Astrocyte (in vitro differentiated cells and primary cell): ENCODE measurements at regions not wholly inside any gene's neighbourhood (a gene's known extent, or its start where the extent isn't known, plus 50 kb on each side); places are given as distances from the start of the nearest gene placed in this dataset.

Source experiments
- DNase-seq: peaks from one replicate; pipeline ENCODE4 v3.0.0-alpha.2; 2010; ENCODE audit warnings: low read depth
- FAIRE-seq: peaks from 2 replicates; lab custom pipeline; 2011; peaks lifted over from hg19 to GRCh38; lab: Jason Lieb, UNC
- H2AFZ ChIP-seq: 2 replicates; pipeline ENCODE4 v1.6.0; 2012; ENCODE audit warnings: low read depth, low read length, inconsistent platforms
- H3K27ac ChIP-seq: 2 replicates; pipeline ENCODE4 v1.5.1; 2011; ENCODE audit warnings: low read depth, low read length, inconsistent platforms
- H3K27me3 ChIP-seq: 2 replicates; pipeline ENCODE4 v1.6.0; 2011; ENCODE audit warnings: low read length, inconsistent platforms; ENCODE audit not compliant: insufficient read depth
- H3K36me3 ChIP-seq: 2 replicates; pipeline ENCODE4 v1.5.1; 2011; ENCODE audit warnings: low read length, inconsistent platforms; ENCODE audit not compliant: insufficient read depth
- H3K4me1 ChIP-seq: 2 replicates; pipeline ENCODE4 v1.5.1; 2011; ENCODE audit warnings: low read length, inconsistent platforms; ENCODE audit not compliant: insufficient read depth
- H3K4me2 ChIP-seq: 2 replicates; pipeline ENCODE4 v1.6.0; 2012; ENCODE audit warnings: low read length, inconsistent platforms
- H3K4me3 ChIP-seq: 2 replicates; pipeline ENCODE4 v1.5.1; 2011; ENCODE audit warnings: low read depth, mild to moderate bottlenecking, low read length, inconsistent platforms; ENCODE audit not compliant: insufficient read depth
- H3K79me2 ChIP-seq: 2 replicates; pipeline ENCODE4 v1.6.0; 2012; ENCODE audit warnings: mild to moderate bottlenecking, low read length, inconsistent platforms; ENCODE audit not compliant: insufficient read depth
- H3K9ac ChIP-seq: 2 replicates; pipeline ENCODE4 v1.6.0; 2012; ENCODE audit warnings: mild to moderate bottlenecking, low read length, inconsistent platforms
- H3K9me3 ChIP-seq: 2 replicates; pipeline ENCODE4 v1.5.1; 2012; ENCODE audit warnings: low read depth, mild to moderate bottlenecking, low read length, inconsistent platforms; ENCODE audit not compliant: insufficient read depth
- H4K20me1 ChIP-seq: 2 replicates; pipeline ENCODE4 v1.6.0; 2012; ENCODE audit warnings: low read length, inconsistent platforms; ENCODE audit not compliant: insufficient read depth
- H3K27ac Mint-ChIP-seq: one replicate; pipeline ENCODE4 v1.8.0; 2021; ENCODE audit warnings: mild to moderate bottlenecking, mixed read lengths; ENCODE audit not compliant: unreplicated experiment
- H3K27me3 Mint-ChIP-seq: one replicate; pipeline ENCODE4 v1.8.0; 2021; ENCODE audit warnings: low read depth, mixed read lengths; ENCODE audit not compliant: unreplicated experiment
- H3K36me3 Mint-ChIP-seq: one replicate; pipeline ENCODE4 v1.8.0; 2021; ENCODE audit warnings: low read depth, mixed read lengths; ENCODE audit not compliant: unreplicated experiment
- H3K4me1 Mint-ChIP-seq: one replicate; pipeline ENCODE4 v1.8.0; 2021; ENCODE audit warnings: low read depth, mixed read lengths; ENCODE audit not compliant: unreplicated experiment
- H3K4me3 Mint-ChIP-seq: one replicate; pipeline ENCODE4 v1.8.0; 2021; ENCODE audit warnings: mild to moderate bottlenecking, moderate library complexity, mixed read lengths; ENCODE audit not compliant: unreplicated experiment
- H3K9me3 Mint-ChIP-seq: one replicate; pipeline ENCODE4 v1.8.0; 2021; ENCODE audit warnings: mild to moderate bottlenecking, mixed read lengths; ENCODE audit not compliant: unreplicated experiment
- CTCF ChIP-seq: IDR thresholded peaks from 2 replicates; pipeline ENCODE4 v1.5.1; 2011; ENCODE audit warnings: low read depth, mild to moderate bottlenecking, inconsistent platforms, low read length, moderate library complexity; ENCODE audit not compliant: insufficient read depth
- EZH2 ChIP-seq: IDR thresholded peaks from 2 replicates; pipeline ENCODE4 v1.6.1; 2012; ENCODE audit warnings: mild to moderate bottlenecking, low read length, inconsistent platforms; ENCODE audit not compliant: insufficient read depth

- Histone ChIP-seq H3K27me3 (no peaks in the 10 kb centered on the region), H3K36me3 (no peaks in the 10 kb centered on the region), H3K4me2 (no peak overlapping the region), H3K4me3 (no peak overlapping the region), H3K9ac (no peak overlapping the region), H3K27ac (no peak overlapping the region), H4K20me1 (no peaks in the 10 kb centered on the region), H3K79me2 (no peaks in the 10 kb centered on the region), H3K4me1 (peaks cover 14% of the 10 kb centered on the region), H3K9me3 (no peaks in the 10 kb centered on the region), H2AFZ (no peak overlapping the region)
- Mint-ChIP-seq H3K36me3 (no peaks in the 10 kb centered on the region), H3K4me3 (no peak overlapping the region), H3K27me3 (peaks cover 26% of the 10 kb centered on the region), H3K27ac (no peak overlapping the region), H3K9me3 (peaks cover 3% of the 10 kb centered on the region), H3K4me1 (peaks cover 12% of the 10 kb centered on the region)
- DNase-seq = no peak
- no peak for FAIRE-seq
- TF ChIP-seq CTCF (no peak), EZH2 (no peak)
Observed at GRCh38 chr2:128558441-128558840, 239.8 kb upstream of the HS6ST1 start.

DNA sequence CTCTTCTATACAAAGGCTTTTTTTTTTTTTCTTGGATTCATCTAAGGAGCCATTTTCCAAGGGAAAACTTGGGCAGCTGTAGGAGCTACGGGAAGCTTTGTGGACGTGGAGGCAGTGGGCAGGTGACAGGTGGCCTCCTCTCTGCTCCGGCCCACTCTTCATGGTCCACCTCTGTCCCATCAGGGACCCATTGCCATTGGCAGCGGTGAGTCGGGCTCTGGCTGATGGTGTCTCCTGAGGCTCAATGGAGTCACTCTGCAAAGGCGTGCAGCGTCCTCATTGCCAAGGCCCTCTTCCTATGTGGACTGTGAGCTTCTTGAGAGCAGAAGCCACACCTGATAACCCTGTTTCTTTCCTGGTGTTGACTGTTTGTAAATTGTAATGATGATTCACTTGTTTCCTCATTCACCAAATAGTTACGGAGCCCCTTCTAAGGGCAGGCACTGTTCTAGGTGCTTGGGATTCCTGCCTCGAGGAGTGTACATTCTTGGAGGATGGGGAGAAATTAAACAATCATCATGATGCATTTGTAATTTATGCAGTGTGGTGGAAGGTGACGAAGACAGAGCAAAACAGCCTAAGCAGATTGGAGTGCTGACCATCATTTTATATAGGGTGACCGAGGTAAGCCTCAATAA is 240.3 kb upstream of the HS6ST1 start:
- peaks cover 3% of the 10 kb centered on the region for H3K9me3 Mint-ChIP-seq
- no peak overlapping the region for H3K9ac ChIP-seq
- H3K36me3 Mint-ChIP-seq = no peaks in the 10 kb centered on the region
- no peak overlapping the region for H3K27ac ChIP-seq
- peaks cover 15% of the 10 kb centered on the region for H3K4me1 Mint-ChIP-seq
- peaks cover 26% of the 10 kb centered on the region for H3K27me3 Mint-ChIP-seq
- no peaks in the 10 kb centered on the region for H4K20me1 ChIP-seq
- H3K4me2 ChIP-seq = no peak overlapping the region
- H3K36me3 ChIP-seq = no peaks in the 10 kb centered on the region
- no peaks in the 10 kb centered on the region for H3K79me2 ChIP-seq
- no peak overlapping the region for H2AFZ ChIP-seq
- DNase-seq (no peak), FAIRE-seq (no peak)
- peaks cover 20% of the 10 kb centered on the region for H3K4me1 ChIP-seq
- no peak overlapping the region for H3K4me3 ChIP-seq
- no peaks in the 10 kb centered on the region for H3K27me3 ChIP-seq
- no peak overlapping the region for H3K4me3 Mint-ChIP-seq
- no peak for TF ChIP-seq EZH2
- TF ChIP-seq CTCF = no peak
- no peak overlapping the region for H3K27ac Mint-ChIP-seq
- no peaks in the 10 kb centered on the region for H3K9me3 ChIP-seq
